RWPE1 (cell line): ENCODE measurements at regions not wholly inside any gene's neighbourhood (a gene's known extent, or its start where the extent isn't known, plus 50 kb on each side); places are given as distances from the start of the nearest gene placed in this dataset.

Source experiments
- CTCF ChIA-PET: fragments of 350-600 bp; sonication (Branson Sonifier 250); formaldehyde crosslinking; extraction: SDS; loops from one replicate; lab custom pipeline; 2021; lab: Yijun Ruan, JAX
- POLR2A ChIA-PET: fragments of 400-600 bp; formaldehyde crosslinking; extraction: SDS; loops from one replicate; lab custom pipeline; 2020; ENCODE audit warnings: antibody characterized with exemption; ENCODE audit not compliant: low non-redundant PET; lab: Yijun Ruan, JAX
- DNase-seq: peaks from one replicate; pipeline ENCODE4 v3.0.0; 2012; ENCODE audit warnings: low spot score
- H3K27ac ChIP-seq: fragments of 450-650 bp; 2 replicates; pipeline ENCODE4 v1.5.1; 2017
- CTCF ChIP-seq: fragments of 450-650 bp; conservative IDR thresholded peaks from 2 replicates; pipeline ENCODE4 v1.5.1; 2017; ENCODE audit warnings: low read depth, mild to moderate bottlenecking

DNA sequence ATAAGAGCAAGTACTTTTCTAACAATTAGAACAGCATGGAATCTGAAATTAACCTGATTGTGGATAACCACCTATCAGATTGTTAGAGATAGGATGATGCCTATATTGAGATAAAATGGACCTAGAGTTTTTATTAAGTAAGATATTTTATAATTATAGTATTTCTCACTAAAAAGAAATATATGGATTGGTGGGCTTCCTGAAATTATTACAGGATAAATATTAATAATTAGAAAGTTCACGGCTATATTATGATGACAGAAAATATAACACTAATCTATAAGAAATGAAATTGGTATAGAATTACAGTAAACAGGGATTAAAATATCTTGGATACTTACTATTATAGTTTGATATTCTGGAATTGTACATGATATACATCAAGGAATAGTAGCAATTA, 378.0 kb upstream of the SPRY2 start:
- TF ChIP-seq CTCF: no peak
- ChIA-PET POLR2A (no interaction called here), CTCF (no interaction called here)
- no peak overlapping the region for H3K27ac ChIP-seq
- no peak for DNase-seq

GRCh38 chr13:80717776-80718175, 376.9 kb upstream of the SPRY2 start:
- H3K27ac ChIP-seq: no peak overlapping the region
- no peak for DNase-seq
- no peak for TF ChIP-seq CTCF
- POLR2A ChIA-PET: no interaction called here
- CTCF ChIA-PET: no interaction called here

- POLR2A ChIA-PET: no interaction called here
- CTCF ChIA-PET: no interaction called here
- no peak for DNase-seq
- H3K27ac ChIP-seq: no peak overlapping the region
- no peak for TF ChIP-seq CTCF
Measured at GRCh38 chr13:80716610-80717081, 375.7 kb upstream of the SPRY2 start.

DNA sequence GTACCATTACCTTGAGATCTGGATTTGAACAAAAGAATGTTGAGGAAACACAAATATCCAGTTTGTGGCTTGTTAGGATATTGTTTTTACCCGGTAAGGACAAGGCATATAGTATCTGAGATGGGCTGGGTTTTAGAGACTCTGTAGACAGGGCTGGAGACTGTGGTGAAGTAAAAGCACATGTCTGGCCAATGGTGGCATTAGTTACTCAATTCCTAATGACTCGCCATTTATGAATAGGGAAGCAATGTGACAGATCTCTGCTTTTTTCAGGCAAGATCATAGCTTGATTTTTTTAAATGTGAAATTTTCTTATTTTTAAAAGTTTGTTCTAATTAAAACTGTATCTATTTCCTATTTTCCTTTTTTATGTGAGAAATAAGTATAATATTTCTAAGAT, 371.1 kb upstream of the SPRY2 start:
- POLR2A ChIA-PET: no interaction called here
- CTCF ChIA-PET: no interaction called here
- no peak for DNase-seq
- H3K27ac ChIP-seq: no peak overlapping the region
- TF ChIP-seq CTCF: no peak

DNA sequence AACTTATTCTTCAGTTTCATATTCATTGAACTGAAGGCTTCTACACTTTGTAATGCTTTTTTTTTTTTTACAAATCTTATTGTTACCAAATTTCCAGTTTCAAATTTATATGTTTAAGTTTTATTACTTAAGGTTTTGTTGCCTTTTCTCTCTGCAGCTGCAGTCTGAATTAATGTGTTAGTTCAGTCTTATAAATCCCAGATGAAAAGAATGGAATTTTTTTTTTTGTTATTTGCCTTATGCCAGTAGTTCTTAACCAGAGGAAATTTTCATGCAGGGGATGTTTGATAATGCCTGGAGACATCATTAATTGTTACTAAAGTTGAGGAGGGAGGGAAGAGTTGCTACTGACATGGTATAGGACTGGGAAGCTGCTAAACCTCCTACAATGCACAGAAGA, 367.9 kb upstream of the SPRY2 start:
- no peak for TF ChIP-seq CTCF
- POLR2A ChIA-PET: no interaction called here
- no peak overlapping the region for H3K27ac ChIP-seq
- CTCF ChIA-PET: no interaction called here
- DNase-seq: no peak

DNA sequence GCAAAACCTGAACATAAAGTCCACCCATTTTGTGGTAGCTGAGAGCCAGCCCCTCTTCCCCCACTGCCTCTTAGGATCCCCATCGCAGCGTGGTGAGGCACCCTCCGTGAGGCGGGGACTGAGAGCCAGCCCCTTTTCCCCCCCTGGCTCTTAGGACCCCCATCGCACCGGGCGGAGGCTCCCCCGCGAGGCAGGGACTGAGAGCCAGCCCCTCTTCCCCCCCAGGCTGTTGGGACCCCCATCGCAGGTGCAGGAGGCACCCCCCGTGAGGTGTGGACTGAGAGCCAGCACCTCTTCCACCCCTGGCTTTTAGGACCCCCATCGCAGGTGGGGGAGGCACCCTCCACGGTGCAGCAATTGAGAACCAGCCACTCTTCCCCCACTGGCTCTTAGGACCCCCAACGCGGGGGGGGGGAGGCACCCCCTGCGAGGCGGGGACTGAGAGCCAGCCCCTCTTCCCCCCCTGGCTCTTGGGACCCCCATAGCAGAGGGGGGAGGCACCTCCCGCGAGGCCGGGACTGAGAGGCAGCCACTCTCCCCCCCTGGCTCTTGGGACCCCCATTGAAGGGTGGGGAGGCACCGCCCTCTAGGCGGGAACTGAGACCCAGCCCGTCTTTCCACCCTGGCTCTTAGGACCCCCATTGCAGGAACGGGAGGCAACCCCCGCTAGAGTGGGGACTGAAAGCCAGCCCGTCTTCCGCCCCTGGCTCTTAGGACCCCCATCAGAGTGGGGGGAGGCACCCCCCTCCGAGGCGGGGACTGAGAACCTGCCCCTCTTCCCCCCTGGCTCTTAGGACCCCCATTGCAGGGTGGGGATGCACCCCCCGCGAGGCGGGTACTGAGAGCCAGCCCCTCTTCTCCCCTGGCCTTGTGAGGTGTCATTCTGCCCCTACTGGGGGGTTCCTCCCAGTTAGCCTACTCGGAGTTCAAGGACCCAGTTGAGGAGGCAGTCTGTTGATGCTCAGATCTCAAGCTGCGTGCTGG, 366.4 kb upstream of the SPRY2 start:
- POLR2A ChIA-PET: no interaction called here
- TF ChIP-seq CTCF: no peak
- DNase-seq: no peak
- no peak overlapping the region for H3K27ac ChIP-seq
- CTCF ChIA-PET: no interaction called here
